IPS-NIHi7 (cell line): ENCODE measurements at regions not wholly inside any gene's neighbourhood (a gene's known extent, or its start where the extent isn't known, plus 50 kb on each side); places are given as distances from the start of the nearest gene placed in this dataset.

Source experiments
- DNase-seq: peaks from one replicate; pipeline ENCODE4 v3.0.0; 2012; ENCODE audit warnings: mixed read lengths; ENCODE audit errors: extremely low spot score

DNA sequence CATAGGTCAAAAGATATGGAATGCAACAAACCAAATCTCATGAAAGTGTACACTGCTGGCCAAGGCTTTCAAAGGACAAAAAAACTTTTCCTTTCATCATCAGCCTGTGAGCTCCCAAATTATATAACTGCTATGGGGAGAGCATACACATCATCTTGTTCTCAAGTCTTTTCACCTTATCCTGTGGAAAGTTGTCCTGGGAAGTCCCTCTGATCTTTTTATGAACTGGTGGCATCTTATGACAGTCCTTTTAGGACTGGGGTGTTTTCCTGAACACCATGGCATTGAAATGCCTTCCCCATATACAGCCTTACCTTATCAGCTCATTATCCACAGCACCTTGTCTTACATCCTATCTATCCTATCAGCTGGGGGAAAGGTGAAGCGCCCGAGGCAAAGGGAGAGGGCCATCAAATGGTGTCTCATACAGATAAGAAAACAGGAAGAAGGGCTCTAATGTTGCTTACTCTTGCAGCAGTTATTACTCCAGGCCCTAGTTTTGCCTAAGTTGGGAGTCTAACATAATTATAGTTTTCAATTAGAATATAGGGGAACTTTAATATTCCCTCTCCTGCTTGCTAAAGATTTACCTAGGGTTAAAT, 61.5 kb upstream of the GOLIM4 start:
- DNase-seq: no peak

DNA sequence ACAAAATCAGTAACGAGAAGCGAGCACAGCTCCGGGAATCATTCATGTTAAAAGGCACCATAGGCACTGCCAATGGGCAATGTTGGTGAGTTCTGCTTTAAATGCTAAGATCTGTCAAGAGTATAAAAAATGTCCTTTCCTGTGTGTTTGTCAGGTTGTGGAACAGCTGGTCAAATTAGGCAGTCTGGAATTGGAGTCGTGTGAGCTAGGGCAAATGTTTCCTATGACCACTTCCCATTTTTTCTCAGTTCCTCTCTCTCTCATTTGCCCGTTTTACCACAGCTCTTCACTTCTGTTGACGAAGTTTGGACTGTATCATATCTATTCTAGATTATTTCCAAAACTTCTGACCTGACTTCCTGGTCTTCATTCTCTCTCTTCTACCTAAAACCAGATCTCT, 60.8 kb upstream of the GOLIM4 start:
- DNase-seq: no peak

DNA sequence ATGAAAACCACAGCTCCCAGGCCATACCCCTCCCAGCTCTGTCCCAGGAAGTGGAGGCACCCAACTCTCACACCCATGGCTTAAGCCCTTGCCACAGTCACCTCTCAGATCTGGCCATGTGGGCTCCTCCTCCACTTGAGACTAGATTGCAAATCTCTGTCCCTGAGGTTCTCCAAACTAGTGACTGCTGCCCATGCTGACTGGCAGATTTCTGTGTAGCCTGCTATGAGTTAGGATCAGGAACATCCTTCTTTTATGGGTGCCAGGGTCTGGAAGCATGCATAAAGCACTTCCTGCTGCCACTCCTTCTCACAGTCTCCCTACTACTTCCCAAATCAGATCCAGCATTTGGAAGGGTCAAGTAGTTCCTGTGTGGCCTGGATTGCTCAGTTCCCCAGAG, 59.6 kb upstream of the GOLIM4 start:
- DNase-seq: no peak

DNA sequence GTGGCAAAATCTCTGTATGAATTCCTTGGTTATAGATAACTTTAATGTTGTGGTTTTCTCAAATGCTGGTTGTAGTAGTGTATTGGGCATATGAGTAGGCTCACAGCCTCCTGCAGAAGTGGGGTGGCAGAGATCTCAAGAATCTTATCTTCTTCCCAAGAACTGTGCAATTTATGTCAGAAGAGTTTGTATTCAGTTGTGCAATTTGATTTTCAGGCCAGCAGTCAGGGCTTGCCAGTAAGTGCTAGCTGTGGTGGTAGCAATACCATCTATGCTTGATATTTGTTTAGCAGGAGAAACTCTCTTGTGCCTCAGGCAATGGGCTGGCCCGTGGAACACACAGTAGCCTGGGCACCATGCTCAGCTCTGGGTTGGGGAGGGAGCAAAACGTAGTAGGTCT, 58.4 kb upstream of the GOLIM4 start:
- DNase-seq: no peak

DNA sequence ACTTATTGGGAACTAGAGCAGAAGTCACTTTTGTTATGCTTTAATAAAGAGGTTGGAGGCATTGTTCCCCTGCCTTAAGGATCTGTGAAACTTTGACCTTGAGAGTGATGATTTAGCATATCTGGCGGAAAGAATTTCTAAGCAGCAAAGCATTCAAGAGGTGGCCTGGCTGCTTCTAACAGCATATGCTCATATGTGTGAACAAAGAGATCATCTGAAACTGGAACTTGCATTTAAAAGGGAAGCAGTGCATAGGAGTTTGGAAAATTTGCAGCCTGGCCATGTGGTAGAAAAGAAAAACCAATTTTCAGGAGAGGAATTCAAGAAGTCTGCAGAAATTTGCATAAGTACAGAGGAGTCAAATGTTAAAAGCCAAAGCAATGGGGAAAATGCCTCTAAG, 56.4 kb upstream of the GOLIM4 start:
- no peak for DNase-seq
